ENCODE measurements at regions not wholly inside any gene's neighbourhood (a gene's known extent, or its start where the extent isn't known, plus 50 kb on each side); places are given as distances from the start of the nearest gene placed in this dataset.

DNA sequence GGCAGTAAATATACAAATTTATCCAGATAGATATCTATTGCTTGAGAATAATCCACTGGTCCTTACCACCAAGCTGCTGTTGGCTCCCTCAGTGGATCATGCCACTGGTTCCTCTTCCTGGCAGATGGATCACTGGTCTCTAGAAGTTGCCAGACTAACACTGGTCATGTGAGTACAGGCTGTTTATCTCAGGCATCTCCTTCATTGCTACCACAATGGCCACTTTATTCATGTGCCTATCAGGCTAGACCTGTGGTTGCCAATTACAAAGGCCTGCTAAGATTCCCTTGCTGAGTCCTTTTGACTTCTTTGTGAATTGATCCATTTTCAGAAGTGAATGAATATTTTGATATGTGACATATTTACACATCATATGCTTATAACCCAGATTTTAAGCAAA lies 1659.5 kb upstream of the PCDH20 start:
- no peaks in the 10 kb centered on the region for H3K36me3 ChIP-seq (ENCODE audit: control insufficient read depth, insufficient read depth, low read length)
- no peaks in the 10 kb centered on the region for H3K27me3 ChIP-seq (ENCODE audit: control insufficient read depth, insufficient read depth, low read length)
- H3K4me1 ChIP-seq = no peaks in the 10 kb centered on the region
- H3K27ac ChIP-seq = no peak overlapping the region
- no peaks in the 10 kb centered on the region for H3K79me2 ChIP-seq
- no peak overlapping the region for H3K4me3 ChIP-seq (ENCODE audit: low read depth, low read length)
- H3K9ac ChIP-seq = no peak overlapping the region
- no peak overlapping the region for H3K4me2 ChIP-seq (ENCODE audit: low read length)
- no peaks in the 10 kb centered on the region for H3K9me3 ChIP-seq (ENCODE audit: control insufficient read depth, low read length)
- H2AFZ ChIP-seq = no peak overlapping the region
- TF ChIP-seq, protein P1, sequence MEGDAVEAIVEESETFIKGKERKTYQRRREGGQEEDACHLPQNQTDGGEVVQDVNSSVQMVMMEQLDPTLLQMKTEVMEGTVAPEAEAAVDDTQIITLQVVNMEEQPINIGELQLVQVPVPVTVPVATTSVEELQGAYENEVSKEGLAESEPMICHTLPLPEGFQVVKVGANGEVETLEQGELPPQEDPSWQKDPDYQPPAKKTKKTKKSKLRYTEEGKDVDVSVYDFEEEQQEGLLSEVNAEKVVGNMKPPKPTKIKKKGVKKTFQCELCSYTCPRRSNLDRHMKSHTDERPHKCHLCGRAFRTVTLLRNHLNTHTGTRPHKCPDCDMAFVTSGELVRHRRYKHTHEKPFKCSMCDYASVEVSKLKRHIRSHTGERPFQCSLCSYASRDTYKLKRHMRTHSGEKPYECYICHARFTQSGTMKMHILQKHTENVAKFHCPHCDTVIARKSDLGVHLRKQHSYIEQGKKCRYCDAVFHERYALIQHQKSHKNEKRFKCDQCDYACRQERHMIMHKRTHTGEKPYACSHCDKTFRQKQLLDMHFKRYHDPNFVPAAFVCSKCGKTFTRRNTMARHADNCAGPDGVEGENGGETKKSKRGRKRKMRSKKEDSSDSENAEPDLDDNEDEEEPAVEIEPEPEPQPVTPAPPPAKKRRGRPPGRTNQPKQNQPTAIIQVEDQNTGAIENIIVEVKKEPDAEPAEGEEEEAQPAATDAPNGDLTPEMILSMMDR (IDR thresholded peaks at IDR 0.05) = no peak

DNA sequence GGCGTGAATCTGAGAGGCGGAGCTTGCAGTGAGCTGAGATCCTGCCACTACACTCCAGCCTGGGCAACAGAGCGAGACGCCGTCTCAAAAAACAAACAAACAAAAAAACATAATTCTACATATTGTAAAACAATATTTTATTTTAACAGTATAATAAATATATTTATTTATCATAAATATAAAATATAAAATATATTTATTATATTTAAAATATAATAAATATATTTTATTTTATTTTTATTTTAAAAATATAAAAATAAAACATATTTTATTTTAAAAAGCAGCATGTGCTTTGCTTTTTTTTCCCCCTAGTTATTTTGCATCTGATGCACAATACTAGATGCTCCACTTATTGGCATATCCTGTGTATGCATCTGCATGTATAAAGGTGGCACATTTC lies 1634.6 kb upstream of the PCDH20 start:
- H3K79me2 ChIP-seq = no peaks in the 10 kb centered on the region
- H3K9me3 ChIP-seq (ENCODE audit: control insufficient read depth, low read length) = no peaks in the 10 kb centered on the region
- TF ChIP-seq, protein P1 (IDR thresholded peaks at IDR 0.05) = no peak
- no peak overlapping the region for H3K4me2 ChIP-seq (ENCODE audit: low read length)
- H3K4me1 ChIP-seq = no peaks in the 10 kb centered on the region
- H3K9ac ChIP-seq = no peak overlapping the region
- H3K36me3 ChIP-seq (ENCODE audit: control insufficient read depth, insufficient read depth, low read length) = no peaks in the 10 kb centered on the region
- H3K4me3 ChIP-seq (ENCODE audit: low read depth, low read length) = no peak overlapping the region
- no peaks in the 10 kb centered on the region for H3K27me3 ChIP-seq (ENCODE audit: control insufficient read depth, insufficient read depth, low read length)
- no peak overlapping the region for H2AFZ ChIP-seq
- H3K27ac ChIP-seq = no peak overlapping the region

DNA sequence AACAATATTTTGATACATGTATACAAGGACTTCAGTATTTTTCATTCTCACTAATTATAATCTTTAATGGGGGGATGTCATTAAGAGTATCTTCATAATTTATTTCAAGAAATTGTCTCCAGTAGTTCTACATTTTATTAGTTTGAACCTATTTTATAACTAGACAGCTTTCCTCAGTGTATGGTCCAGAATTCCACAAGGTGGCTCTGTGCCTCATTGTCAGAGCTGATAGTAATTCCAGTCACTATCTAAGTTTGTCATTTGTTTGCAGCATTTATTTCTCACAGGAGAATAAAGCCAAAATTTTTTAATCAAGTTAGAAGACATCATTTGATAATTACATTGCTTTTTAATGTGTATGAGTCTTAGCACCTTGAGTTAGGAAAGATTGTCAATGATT lies 1633.0 kb upstream of the PCDH20 start:
- no peaks in the 10 kb centered on the region for H3K4me1 ChIP-seq
- H3K27ac ChIP-seq = no peak overlapping the region
- no peaks in the 10 kb centered on the region for H3K79me2 ChIP-seq
- H3K4me3 ChIP-seq (ENCODE audit: low read depth, low read length) = no peak overlapping the region
- H3K4me2 ChIP-seq (ENCODE audit: low read length) = no peak overlapping the region
- no peaks in the 10 kb centered on the region for H3K9me3 ChIP-seq (ENCODE audit: control insufficient read depth, low read length)
- TF ChIP-seq, protein P1 (IDR thresholded peaks at IDR 0.05) = no peak
- no peaks in the 10 kb centered on the region for H3K27me3 ChIP-seq (ENCODE audit: control insufficient read depth, insufficient read depth, low read length)
- H3K9ac ChIP-seq = no peak overlapping the region
- no peak overlapping the region for H2AFZ ChIP-seq
- no peaks in the 10 kb centered on the region for H3K36me3 ChIP-seq (ENCODE audit: control insufficient read depth, insufficient read depth, low read length)

DNA sequence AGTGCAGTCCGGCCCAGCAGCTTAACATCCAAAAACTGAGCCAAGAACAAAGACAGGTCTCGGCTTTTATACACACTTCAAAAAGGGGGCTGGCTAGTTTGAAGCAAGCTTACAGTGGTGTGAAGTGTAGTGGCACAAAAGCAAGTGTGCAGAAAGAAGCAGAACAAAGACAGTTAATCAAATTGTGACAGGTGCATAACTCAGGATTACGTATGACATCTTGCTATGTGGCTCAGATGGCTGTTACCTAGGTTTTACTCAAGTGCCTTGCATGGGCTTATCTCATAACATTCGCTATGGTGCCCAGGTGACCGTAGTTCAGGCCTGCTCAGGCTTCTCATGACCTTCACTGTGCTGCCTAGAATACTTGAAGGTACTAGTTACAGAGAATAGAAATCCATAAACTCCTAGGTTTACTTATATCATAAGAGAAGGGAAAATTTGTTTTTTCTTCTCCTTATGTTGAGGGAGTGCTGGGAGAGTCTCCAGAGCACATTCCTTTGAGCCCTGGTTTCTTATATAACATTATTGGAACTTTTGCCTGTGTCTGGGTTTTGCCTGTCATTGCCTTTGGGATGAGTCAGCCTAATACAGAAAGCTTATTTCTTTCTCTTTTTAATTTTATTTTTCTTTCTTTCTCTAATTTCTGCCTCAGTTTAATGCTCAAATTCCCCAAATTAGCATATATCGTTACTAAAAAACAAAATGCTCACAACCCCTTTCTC lies 1629.1 kb upstream of the PCDH20 start:
- Histone ChIP-seq H3K27me3 (ENCODE audit: control insufficient read depth, insufficient read depth, low read length) (no peaks in the 10 kb centered on the region), H3K27ac (no peak overlapping the region)

More for the DNA sequence above, 1629.1 kb upstream of the PCDH20 start:
- Histone ChIP-seq H3K9me3 (ENCODE audit: control insufficient read depth, low read length) (no peaks in the 10 kb centered on the region), H3K4me3 (ENCODE audit: low read depth, low read length) (no peak overlapping the region), H2AFZ (no peak overlapping the region), H3K36me3 (ENCODE audit: control insufficient read depth, insufficient read depth, low read length) (no peaks in the 10 kb centered on the region), H3K4me2 (ENCODE audit: low read length) (no peak overlapping the region), H3K9ac (no peak overlapping the region), H3K79me2 (no peaks in the 10 kb centered on the region), H3K4me1 (no peaks in the 10 kb centered on the region)
- TF ChIP-seq, protein P1 (IDR thresholded peaks at IDR 0.05) = no peak

All from parathyroid adenoma (tissue), 2 donors.